H1 (cell line): ENCODE measurements at regions not wholly inside any gene's neighbourhood (a gene's known extent, or its start where the extent isn't known, plus 50 kb on each side); places are given as distances from the start of the nearest gene placed in this dataset.

ENCODE experiments used
- CTCF ChIA-PET: fragments of 300-600 bp; sonication (Branson Sonifier 250); formaldehyde crosslinking; loops from one replicate; lab custom pipeline; 2021; ENCODE audit not compliant: partially characterized antibody; lab: Charles Lee
- POLR2A ChIA-PET: fragments of 300-600 bp; sonication (Branson Sonifier 250); formaldehyde crosslinking; loops from one replicate; lab custom pipeline; 2021; ENCODE audit warnings: inconsistent platforms; ENCODE audit not compliant: partially characterized antibody; lab: Charles Lee
- DNase-seq, 2 experiments: peaks; one replicate each; pipeline versions ENCODE4 v3.0.0 to v3.0.0-alpha.2; 2010 to 2022; ENCODE audit warnings: low spot score in 2 of 2, low read depth in 1 of 2, mixed read lengths in 1 of 2
- FAIRE-seq: peaks from 2 replicates; lab custom pipeline; 2011; peaks lifted over from hg19 to GRCh38; lab: Jason Lieb, UNC
- H2AFZ ChIP-seq: 2 replicates; pipeline ENCODE4 v1.8.1; 2012; ENCODE audit warnings: low read length, inconsistent platforms
- H2AK5ac ChIP-seq: 2 replicates; pipeline ENCODE4 v1.6.1; 2013; ENCODE audit warnings: low read depth, low read length
- H2BK120ac ChIP-seq: replicated peaks from 2 replicates; pipeline ENCODE3; 2013; ENCODE audit warnings: low read depth, low read length, inconsistent platforms
- H2BK12ac ChIP-seq: 2 replicates; pipeline ENCODE4 v1.6.1; 2013; ENCODE audit warnings: low read depth, low read length
- H2BK15ac ChIP-seq: 2 replicates; pipeline ENCODE4 v1.6.1; 2013; ENCODE audit warnings: low read length
- H2BK20ac ChIP-seq: 2 replicates; pipeline ENCODE4 v1.6.1; 2013; ENCODE audit warnings: low read length
- H2BK5ac ChIP-seq: 2 replicates; pipeline ENCODE4 v1.6.1; 2013; ENCODE audit warnings: low read depth, low read length
- H3K14ac ChIP-seq: 2 replicates; pipeline ENCODE4 v1.6.1; 2013; ENCODE audit warnings: inconsistent platforms; ENCODE audit not compliant: insufficient read length
- H3K18ac ChIP-seq: 2 replicates; pipeline ENCODE4 v1.6.1; 2013; ENCODE audit warnings: low read length; ENCODE audit errors: extremely low read depth
- H3K23ac ChIP-seq: 2 replicates; pipeline ENCODE4 v1.6.1; 2013; ENCODE audit warnings: inconsistent platforms; ENCODE audit not compliant: insufficient read length
- H3K23me2 ChIP-seq: 2 replicates; pipeline ENCODE4 v1.6.1; 2013; ENCODE audit warnings: low read depth, low read length
- H3K27ac ChIP-seq: 2 replicates; pipeline ENCODE4 v1.6.1; 2011; ENCODE audit warnings: low read depth, low read length, inconsistent platforms
- H3K27me3 ChIP-seq, 4 experiments: replicated peaks in 1 of 4; 1 replicate in 1 of 4; 2 replicates in 3 of 4; pipeline versions ENCODE4 v1.6.1 to v1.8.1; 2011 to 2013; ENCODE audit warnings: low read length in 3 of 4, mild to moderate bottlenecking in 3 of 4, inconsistent platforms in 2 of 4, mixed read lengths in 2 of 4, moderate library complexity in 1 of 4; ENCODE audit not compliant: control insufficient read depth in 3 of 4, insufficient read depth in 3 of 4; ENCODE audit errors: extremely low read depth in 1 of 4
- H3K36me3 ChIP-seq, 4 experiments: 2 replicates each; pipeline versions ENCODE4 v1.6.1 to v1.8.1; 2011 to 2013; ENCODE audit warnings: mild to moderate bottlenecking in 4 of 4, low read length in 3 of 4, moderate library complexity in 2 of 4, control low read depth in 1 of 4, inconsistent platforms in 1 of 4; ENCODE audit not compliant: insufficient read depth in 4 of 4, control insufficient read depth in 2 of 4
- H3K4ac ChIP-seq: replicated peaks from 2 replicates; pipeline ENCODE3; 2013; ENCODE audit warnings: low read length, low read depth, mixed read lengths, inconsistent platforms; ENCODE audit not compliant: insufficient read length
- H3K4me1 ChIP-seq, 4 experiments: replicated peaks in 1 of 4; 1 replicate in 1 of 4; 2 replicates in 3 of 4; pipeline versions ENCODE4 v1.6.1 to v1.8.1; 2011 to 2013; ENCODE audit warnings: low read length in 3 of 4, inconsistent platforms in 2 of 4, mixed read lengths in 1 of 4; ENCODE audit not compliant: insufficient read depth in 4 of 4, control insufficient read depth in 3 of 4
- H3K4me2 ChIP-seq, 2 experiments: 2 replicates each; pipeline versions ENCODE4 v1.6.1 to v1.8.1; 2011 to 2013; ENCODE audit warnings: low read depth in 2 of 2, low read length in 2 of 2, control low read depth in 1 of 2, inconsistent platforms in 1 of 2, mild to moderate bottlenecking in 1 of 2; ENCODE audit not compliant: insufficient read depth in 1 of 2
- H3K4me3 ChIP-seq, 4 experiments: fragments of 200-600, 300-600 bp in 1 of 4; sonication (generic), shearing (Covaris generic), sonication (Bioruptor Twin) in 1 of 4; 2 replicates each; pipeline versions ENCODE4 v1.5.1 to v1.8.1; 2011 to 2016; ENCODE audit warnings: low read length in 4 of 4, low read depth in 3 of 4, control low read depth in 2 of 4, inconsistent platforms in 2 of 4, mild to moderate bottlenecking in 2 of 4, mixed read lengths in 1 of 4, moderate library complexity in 1 of 4; ENCODE audit not compliant: insufficient read depth in 2 of 4; ENCODE audit errors: extremely low read depth in 1 of 4
- H3K56ac ChIP-seq: replicated peaks from 2 replicates; pipeline ENCODE3; 2013; ENCODE audit warnings: low read depth, mild to moderate bottlenecking, mixed read lengths, low read length, inconsistent platforms; ENCODE audit not compliant: insufficient read length
- H3K79me1 ChIP-seq: 2 replicates; pipeline ENCODE4 v1.6.1; 2013; ENCODE audit warnings: low read depth, low read length, control low read depth
- H3K79me2 ChIP-seq, 2 experiments: 2 replicates each; pipeline versions ENCODE4 v1.6.1 to v1.8.1; 2012 to 2013; ENCODE audit warnings: low read length in 2 of 2, mild to moderate bottlenecking in 2 of 2, inconsistent platforms in 1 of 2; ENCODE audit not compliant: insufficient read depth in 2 of 2, control insufficient read depth in 1 of 2
- H3K9ac ChIP-seq, 4 experiments: replicated peaks in 1 of 4; 1 replicate in 1 of 4; 2 replicates in 3 of 4; pipeline versions ENCODE4 v1.6.1 to v1.8.1; 2011 to 2013; ENCODE audit warnings: low read depth in 3 of 4, low read length in 3 of 4, control low read depth in 2 of 4, mild to moderate bottlenecking in 2 of 4, moderate library complexity in 2 of 4, inconsistent platforms in 1 of 4; ENCODE audit errors: extremely low read depth in 1 of 4
- H3K9me3 ChIP-seq, 2 experiments: 2 replicates each; pipeline versions ENCODE4 v1.6.1 to v1.8.1; 2012 to 2013; ENCODE audit warnings: mild to moderate bottlenecking in 2 of 2, moderate library complexity in 2 of 2, control low read depth in 1 of 2, inconsistent platforms in 1 of 2, low read depth in 1 of 2, low read length in 1 of 2, mixed read lengths in 1 of 2; ENCODE audit not compliant: insufficient read depth in 2 of 2
- H4K20me1 ChIP-seq, 2 experiments: replicated peaks in 1 of 2; 2 replicates each; pipeline versions ENCODE3 to v1.8.1; 2011 to 2013; ENCODE audit warnings: inconsistent platforms in 2 of 2, low read length in 2 of 2, mild to moderate bottlenecking in 1 of 2; ENCODE audit not compliant: insufficient read depth in 2 of 2, control insufficient read depth in 1 of 2
- H4K5ac ChIP-seq: 2 replicates; pipeline ENCODE4 v1.6.1; 2013; ENCODE audit warnings: low read length, low read depth, mixed read lengths, inconsistent platforms; ENCODE audit not compliant: insufficient read length
- H4K8ac ChIP-seq: 2 replicates; pipeline ENCODE4 v1.8.0; 2013; ENCODE audit warnings: mild to moderate bottlenecking, moderate library complexity, low read length, inconsistent platforms; ENCODE audit not compliant: insufficient read depth; ENCODE audit errors: extremely low read depth
- H4K91ac ChIP-seq: replicated peaks from 2 replicates; pipeline ENCODE3; 2013; ENCODE audit warnings: low read length, mixed read lengths, inconsistent platforms; ENCODE audit not compliant: insufficient read length
- CBX8 ChIP-seq: fragments of 300-800, 300-1000 bp; sonication (generic); IDR thresholded peaks from 2 replicates; pipeline ENCODE4 v1.7.1; 2016; ENCODE audit warnings: low read depth, low read length, borderline replicate concordance
- CHD1 ChIP-seq: IDR thresholded peaks from 2 replicates; pipeline ENCODE4 v1.6.1; 2012; ENCODE audit warnings: low read depth, low read length, improper control_type of control experiment
- GABPA ChIP-seq: IDR thresholded peaks from 2 replicates; pipeline ENCODE4 v1.6.1; 2011; ENCODE audit warnings: mild to moderate bottlenecking, low read length, moderate library complexity, borderline replicate concordance; ENCODE audit not compliant: insufficient read depth
- HDAC6 ChIP-seq: IDR thresholded peaks from one replicate; pipeline ENCODE4 v1.7.1; 2012; ENCODE audit warnings: low read depth, mild to moderate bottlenecking, inconsistent platforms, low read length, moderate library complexity
- JUN ChIP-seq: IDR thresholded peaks from 2 replicates; pipeline ENCODE4 v1.6.1; 2011; ENCODE audit warnings: low read depth, mild to moderate bottlenecking, improper control_type of control experiment, low read length
- KDM4A ChIP-seq: IDR thresholded peaks from one replicate; pipeline ENCODE4 v1.7.1; 2012; ENCODE audit warnings: low read depth, mild to moderate bottlenecking, moderate library complexity, low read length, inconsistent platforms; ENCODE audit not compliant: severe bottlenecking
- MAFK ChIP-seq: IDR thresholded peaks from 2 replicates; pipeline ENCODE4 v1.6.1; 2012; ENCODE audit warnings: low read depth, mild to moderate bottlenecking, improper control_type of control experiment, low read length
- NANOG ChIP-seq: IDR thresholded peaks from 2 replicates; pipeline ENCODE4 v1.6.1; 2011; ENCODE audit warnings: low read length, low read depth, mild to moderate bottlenecking, inconsistent platforms; ENCODE audit not compliant: insufficient read depth, poor library complexity, severe bottlenecking
- NRF1 ChIP-seq: IDR thresholded peaks from 2 replicates; pipeline ENCODE4 v1.6.1; 2011; ENCODE audit warnings: mild to moderate bottlenecking, low read depth, low read length, improper control_type of control experiment
- PHF8 ChIP-seq: fragments of 200-600 bp; sonication (generic); conservative IDR thresholded peaks from 2 replicates; pipeline ENCODE4 v1.7.1; 2012; ENCODE audit warnings: low read depth, mild to moderate bottlenecking, inconsistent platforms, low read length, moderate library complexity
- RAD21 ChIP-seq, 2 experiments: IDR thresholded peaks in 1 of 2; conservative IDR thresholded peaks in 1 of 2; 2 replicates each; pipeline ENCODE4 v1.6.1; 2011; ENCODE audit warnings: low read depth in 2 of 2, low read length in 2 of 2, improper control_type of control experiment in 1 of 2, inconsistent platforms in 1 of 2, mild to moderate bottlenecking in 1 of 2, moderate library complexity in 1 of 2
- RFX5 ChIP-seq: IDR thresholded peaks from 2 replicates; pipeline ENCODE4 v1.6.1; 2011; ENCODE audit warnings: low read depth, low read length, improper control_type of control experiment, borderline replicate concordance
- SP4 ChIP-seq: IDR thresholded peaks from 2 replicates; pipeline ENCODE4 v1.6.1; 2012; ENCODE audit warnings: low read length, inconsistent platforms
- TEAD4 ChIP-seq: IDR thresholded peaks from 2 replicates; pipeline ENCODE4 v1.6.1; 2012; ENCODE audit warnings: low read depth, low read length, inconsistent platforms, mixed read lengths
- ZNF274 ChIP-seq: IDR thresholded peaks from 2 replicates; pipeline ENCODE4 v1.7.0; 2012; ENCODE audit warnings: low read length, borderline replicate concordance; ENCODE audit errors: extremely low read depth
- WGBS, 2 experiments: shearing (Covaris generic) in 1 of 2; methylation state at CpG; one replicate each; pipeline versions ENCODE4 v1.1.6 to v1.1.7; 2013 to 2015; ENCODE audit warnings: low lambda C conversion rate in 2 of 2, mixed read lengths in 2 of 2, inconsistent platforms in 1 of 2, low coverage in 1 of 2, missing lambda C conversion rate in 1 of 2; ENCODE audit not compliant: insufficient replicate concordance in 2 of 2, insufficient coverage in 1 of 2, insufficient read length in 1 of 2; ENCODE audit errors: extremely low coverage in 1 of 2, missing lambda C conversion rate in 1 of 2; 5-methylcytosine and 5-hydroxymethylcytosine counted together

DNA sequence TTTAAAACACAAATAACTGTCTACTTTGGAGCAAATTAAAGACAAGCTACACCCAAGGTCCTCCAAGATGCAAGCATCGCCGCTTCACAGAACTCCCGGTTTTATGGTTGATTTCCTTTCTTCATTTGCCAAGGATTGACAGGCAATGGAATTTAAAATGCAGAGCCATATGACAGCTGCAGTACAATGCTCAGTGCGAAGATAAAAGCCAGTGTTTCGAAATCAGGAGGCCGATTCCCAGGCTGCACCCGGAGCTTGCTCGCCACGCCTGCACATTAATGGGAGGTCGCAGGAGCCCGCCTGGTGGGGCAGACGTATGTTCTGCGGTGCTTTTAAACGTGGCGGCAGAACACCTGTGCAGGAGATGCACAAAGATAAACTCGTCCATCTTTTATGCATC, 727.6 kb upstream of the SOX11 start:
- no peak overlapping the region for H2AK5ac ChIP-seq
- H4K5ac ChIP-seq, result no peak overlapping the region
- no peak overlapping the region for H2BK5ac ChIP-seq
- peaks cover 7% of the 10 kb centered on the region; the same call in 1 of the 2 replicates for H3K23me2 ChIP-seq
- no peak overlapping the region for H3K23ac ChIP-seq
- no peak for TF ChIP-seq PHF8
- no peak for TF ChIP-seq TEAD4
- no peak for TF ChIP-seq JUN
- no peak for TF ChIP-seq HDAC6
- no peak for TF ChIP-seq RFX5
- no peak for TF ChIP-seq KDM4A
- TF ChIP-seq NANOG, result no peak
- no peak for TF ChIP-seq RAD21 (IDR thresholded peaks at IDR 0.05 in 1 of 2, conservative IDR thresholded peaks at IDR 0.05 in 1 of 2; ENCODE audit: low read depth in 2 of 2, low read length in 2 of 2)
- TF ChIP-seq SP4, result no peak
- TF ChIP-seq CBX8, result no peak
- no peak for TF ChIP-seq NRF1
- no peak for TF ChIP-seq CHD1
- TF ChIP-seq ZNF274, result no peak
- TF ChIP-seq GABPA, result no peak
- TF ChIP-seq MAFK, result no peak
- DNase-seq (no peak), FAIRE-seq (no peak)
- H3K36me3 ChIP-seq, result no peaks in the 10 kb centered on the region
- no peak overlapping the region for H3K56ac ChIP-seq
- H3K79me1 ChIP-seq, result no peaks in the 10 kb centered on the region
- no peak overlapping the region for H3K27ac ChIP-seq
- no peaks in the 10 kb centered on the region for H3K27me3 ChIP-seq
- H2BK15ac ChIP-seq, result no peak overlapping the region
- no peak overlapping the region for H3K14ac ChIP-seq
- H3K9ac ChIP-seq, result no peak overlapping the region
- H2BK120ac ChIP-seq, result no peak overlapping the region
- H3K18ac ChIP-seq, result no peak overlapping the region
- no peak overlapping the region for H3K4ac ChIP-seq
- H2BK20ac ChIP-seq, result no peak overlapping the region
- H3K9me3 ChIP-seq, result no peaks in the 10 kb centered on the region
- H4K91ac ChIP-seq, result no peak overlapping the region
- H2AFZ ChIP-seq, result no peak overlapping the region
- ChIA-PET POLR2A (no interaction called here), CTCF (interaction anchor here (0.8 kb wide), 1 partner anchor 532 kb away, joined by 3 read pairs; no protein-coding TSS in a partner anchor)
- no peak overlapping the region for H3K4me3 ChIP-seq
- WGBS, 2 experiments, result 84% methylated on average over 16 of the region's 16 CpGs; no CpG with 5 or more reads in 1 of the 2 experiments
- H2BK12ac ChIP-seq, result no peak overlapping the region
- no peaks in the 10 kb centered on the region for H3K4me1 ChIP-seq
- peaks cover 0 to 5% of the 10 kb centered on the region in 2 experiments for H4K20me1 ChIP-seq
- H4K8ac ChIP-seq, result no peak overlapping the region
- H3K4me2 ChIP-seq, result no peak overlapping the region
- no peaks in the 10 kb centered on the region for H3K79me2 ChIP-seq
